ENCODE measurements at regions not wholly inside any gene's neighbourhood (a gene's known extent, or its start where the extent isn't known, plus 50 kb on each side); places are given as distances from the start of the nearest gene placed in this dataset.
A peak's percentile ranks its signal among the peaks of the same experiment; 100 is the strongest.
"Not testable (repeated sequence)": the region's sequence is repeated elsewhere in the genome, so short reads cannot be mapped to it uniquely, and the experiment has no call there.

GRCh38 chr1:188825471-188825870 lies 1652.2 kb downstream of the BRINP3 start:
- no peak for DNase-seq (ENCODE audit: low read depth in 2 of 2)

GRCh38 chr1:188826800-188827199 lies 1650.9 kb downstream of the BRINP3 start:
- DNase-seq (ENCODE audit: low read depth in 2 of 2) = no peak

GRCh38 chr1:188827400-188827799 lies 1650.3 kb downstream of the BRINP3 start:
- no peak for DNase-seq (ENCODE audit: low read depth in 2 of 2)

GRCh38 chr1:188841111-188841696 lies 1636.5 kb downstream of the BRINP3 start:
- DNase-seq (ENCODE audit: low read depth in 2 of 2) = not testable (repeated sequence)

GRCh38 chr1:188846468-188846867 lies 1631.2 kb downstream of the BRINP3 start:
- no peak for DNase-seq (ENCODE audit: low read depth in 2 of 2)

GRCh38 chr1:188857526-188858087 lies 1620.1 kb downstream of the BRINP3 start:
- no peak for DNase-seq (ENCODE audit: low read depth in 2 of 2)

GRCh38 chr1:188867614-188868013 lies 1610.0 kb downstream of the BRINP3 start:
- DNase-seq (ENCODE audit: low read depth in 2 of 2) = no peak

GRCh38 chr1:188871164-188871563 lies 1606.5 kb downstream of the BRINP3 start:
- no peak for DNase-seq (ENCODE audit: low read depth in 2 of 2)

- no peak for DNase-seq (ENCODE audit: low read depth in 2 of 2)
Measured at GRCh38 chr1:188872376-188872775, 1605.3 kb downstream of the BRINP3 start.

GRCh38 chr1:188877668-188878067 lies 1600.0 kb downstream of the BRINP3 start:
- DNase-seq (ENCODE audit: low read depth in 2 of 2) = peak in 1 of 2 donors; percentile 5

- peak in 1 of 2 donors; percentile 14 for DNase-seq (ENCODE audit: low read depth in 2 of 2)
Measured at GRCh38 chr1:188888386-188888785, 1589.3 kb downstream of the BRINP3 start.

- no peak for DNase-seq (ENCODE audit: low read depth in 2 of 2)
Measured at GRCh38 chr1:188889166-188889565, 1588.5 kb downstream of the BRINP3 start.

- no peak for DNase-seq (ENCODE audit: low read depth in 2 of 2)
Measured at GRCh38 chr1:188891958-188892357, 1585.7 kb downstream of the BRINP3 start.

GRCh38 chr1:188895611-188896010 lies 1582.1 kb downstream of the BRINP3 start:
- DNase-seq (ENCODE audit: low read depth in 2 of 2) = no peak

- DNase-seq (ENCODE audit: low read depth in 2 of 2) = no peak
Measured at GRCh38 chr1:188903241-188903640, 1574.4 kb downstream of the BRINP3 start.

- DNase-seq (ENCODE audit: low read depth in 2 of 2) = no peak
Measured at GRCh38 chr1:188904201-188904600, 1573.5 kb downstream of the BRINP3 start.

- no peak for DNase-seq (ENCODE audit: low read depth in 2 of 2)
Measured at GRCh38 chr1:188906921-188907641, 1570.6 kb downstream of the BRINP3 start.

GRCh38 chr1:188930382-188930781 lies 1547.3 kb downstream of the BRINP3 start:
- DNase-seq (ENCODE audit: low read depth in 2 of 2) = no peak

- no peak for DNase-seq (ENCODE audit: low read depth in 2 of 2)
Measured at GRCh38 chr1:188931506-188931905, 1546.2 kb downstream of the BRINP3 start.

- DNase-seq (ENCODE audit: low read depth in 2 of 2) = peak; percentile 20 to 40
Measured at GRCh38 chr1:188937965-188938551, 1539.6 kb downstream of the BRINP3 start.

GRCh38 chr1:188941986-188942385 lies 1535.7 kb downstream of the BRINP3 start:
- DNase-seq (ENCODE audit: low read depth in 2 of 2) = no peak

GRCh38 chr1:188949701-188950100 lies 1528.0 kb downstream of the BRINP3 start:
- no peak for DNase-seq (ENCODE audit: low read depth in 2 of 2)
